PC-9 (cell line): ENCODE measurements at regions not wholly inside any gene's neighbourhood (a gene's known extent, or its start where the extent isn't known, plus 50 kb on each side); places are given as distances from the start of the nearest gene placed in this dataset.

ENCODE experiments used
- CTCF ChIP-seq: fragments of 200-600 bp; sonication (generic); conservative IDR thresholded peaks from 2 replicates; pipeline ENCODE4 v1.6.1; 2017; ENCODE audit warnings: mixed run types, antibody characterized with exemption, mild to moderate bottlenecking, moderate library complexity
- EZH2 ChIP-seq: fragments of 200-600 bp; sonication (generic); IDR thresholded peaks from 2 replicates; pipeline ENCODE4 v1.8.0; 2017; ENCODE audit warnings: antibody characterized with exemption, low read depth

DNA sequence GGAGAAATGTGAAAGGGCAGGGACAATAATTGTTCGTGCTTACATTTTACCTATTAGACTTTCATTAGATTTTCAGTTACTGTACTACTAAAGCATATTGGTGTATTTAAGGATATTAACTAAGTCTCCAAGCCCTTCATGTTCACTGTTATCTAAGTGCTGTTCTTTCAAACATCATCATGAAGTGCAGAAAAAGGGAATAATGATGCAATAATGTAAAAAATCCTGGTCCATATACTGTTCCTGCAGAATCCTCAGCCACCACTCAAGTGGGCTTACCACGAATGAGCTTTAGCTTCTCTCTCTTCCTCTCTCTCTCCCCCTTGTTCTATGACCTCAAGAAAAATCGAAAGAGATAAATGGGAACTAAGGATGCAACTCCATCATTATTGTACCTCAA, 600.7 kb downstream of the UTRN start:
- TF ChIP-seq CTCF: no peak
- no peak for TF ChIP-seq EZH2
